ENCODE measurements at regions not wholly inside any gene's neighbourhood (a gene's known extent, or its start where the extent isn't known, plus 50 kb on each side); places are given as distances from the start of the nearest gene placed in this dataset.
"Not testable (repeated sequence)": the region's sequence is repeated elsewhere in the genome, so short reads cannot be mapped to it uniquely, and the experiment has no call there.

GRCh38 chr13:65273811-65274420 is 1956.2 kb downstream of the PCDH9 start:
- DNase-seq = not testable (repeated sequence)

- no peak for DNase-seq
Observed at GRCh38 chr13:65268009-65268408, 1962.1 kb downstream of the PCDH9 start.

GRCh38 chr13:65265988-65266387 is 1964.1 kb downstream of the PCDH9 start:
- no peak for DNase-seq

- no peak for DNase-seq
Observed at GRCh38 chr13:65264066-65264465, 1966.1 kb downstream of the PCDH9 start.

GRCh38 chr13:65260946-65261891 is 1968.9 kb downstream of the PCDH9 start:
- no peak for DNase-seq

GRCh38 chr13:65240773-65241172 is 1989.4 kb downstream of the PCDH9 start:
- no peak for DNase-seq

- no peak for DNase-seq
Observed at GRCh38 chr13:65236841-65237418, 1993.2 kb downstream of the PCDH9 start.

GRCh38 chr13:65217471-65217995 is 2012.6 kb downstream of the PCDH9 start:
- DNase-seq = no peak

GRCh38 chr13:65202845-65203244 is 2027.3 kb downstream of the PCDH9 start:
- not testable (repeated sequence) for DNase-seq

- no peak for DNase-seq
Observed at GRCh38 chr13:65188721-65189120, 2041.4 kb downstream of the PCDH9 start.

- DNase-seq = no peak
Observed at GRCh38 chr13:65168026-65168425, 2062.1 kb downstream of the PCDH9 start.

- DNase-seq = no peak
Observed at GRCh38 chr13:65166675-65167074, 2063.5 kb downstream of the PCDH9 start.

- DNase-seq = no peak
Observed at GRCh38 chr13:65159803-65160202, 2070.3 kb downstream of the PCDH9 start.

GRCh38 chr13:65155861-65156260 is 2074.3 kb downstream of the PCDH9 start:
- no peak for DNase-seq

- DNase-seq = no peak
Observed at GRCh38 chr13:65154661-65155447, 2075.3 kb downstream of the PCDH9 start.

GRCh38 chr13:65149687-65150086 is 2080.4 kb downstream of the PCDH9 start:
- DNase-seq = no peak

- DNase-seq = no peak
Observed at GRCh38 chr13:65143920-65144319, 2086.2 kb downstream of the PCDH9 start.

- no peak for DNase-seq
Observed at GRCh38 chr13:65133094-65133493, 2097.0 kb downstream of the PCDH9 start.

GRCh38 chr13:65125236-65125635 is 2104.9 kb downstream of the PCDH9 start:
- no peak for DNase-seq

GRCh38 chr13:65112531-65112941 is 2117.6 kb downstream of the PCDH9 start:
- DNase-seq = no peak

GRCh38 chr13:65112123-65112522 is 2118.0 kb downstream of the PCDH9 start:
- DNase-seq = no peak

GRCh38 chr13:65111223-65111622 is 2118.9 kb downstream of the PCDH9 start:
- DNase-seq = no peak

GRCh38 chr13:65104436-65104835 is 2125.7 kb downstream of the PCDH9 start:
- DNase-seq = not testable (repeated sequence)

All from NCI-H2107 (cell line).